OCI-LY3 (cell line): ENCODE measurements at regions not wholly inside any gene's neighbourhood (a gene's known extent, or its start where the extent isn't known, plus 50 kb on each side); places are given as distances from the start of the nearest gene placed in this dataset.
"Not testable (repeated sequence)": the region's sequence is repeated elsewhere in the genome, so short reads cannot be mapped to it uniquely, and the experiment has no call there.

Experiments used
- H2AFZ ChIP-seq: fragments of 200-600, 300-600 bp; shearing (Covaris generic); 2 replicates; pipeline ENCODE4 v1.6.0; 2014; ENCODE audit warnings: antibody characterized with exemption, low read depth, low read length
- H3K27ac ChIP-seq: fragments of 200-600, 300-600 bp; sonication (generic); 2 replicates; pipeline ENCODE4 v1.5.1; 2014; ENCODE audit warnings: mild to moderate bottlenecking, low read length, moderate library complexity, mixed read lengths
- H3K27me3 ChIP-seq: fragments of 200-600, 300-600 bp; sonication (generic); 2 replicates; pipeline ENCODE4 v1.6.1; 2014; ENCODE audit warnings: low read depth, low read length, mixed read lengths
- H3K36me3 ChIP-seq: fragments of 200-600, 300-600 bp; sonication (generic); replicated peaks from 2 replicates; pipeline ENCODE3; 2014; ENCODE audit warnings: low read depth, low read length, mixed read lengths
- H3K4me1 ChIP-seq: fragments of 300-600, 200-600 bp; sonication (generic); 2 replicates; pipeline ENCODE4 v1.6.1; 2014; ENCODE audit warnings: low read length, mixed read lengths
- H3K4me2 ChIP-seq: fragments of 200-600, 300-600 bp; sonication (generic); 2 replicates; pipeline ENCODE4 v1.6.1; 2014; ENCODE audit warnings: low read length, mixed read lengths
- H3K4me3 ChIP-seq: fragments of 300-600, 200-600 bp; sonication (generic); 2 replicates; pipeline ENCODE4 v1.5.1; 2014; ENCODE audit warnings: antibody characterized with exemption, mild to moderate bottlenecking, low read length, moderate library complexity
- H3K79me2 ChIP-seq: fragments of 300-600, 200-600 bp; shearing (Covaris generic); 2 replicates; pipeline ENCODE4 v1.6.1; 2014; ENCODE audit warnings: mild to moderate bottlenecking, low read length, mixed read lengths
- H3K9ac ChIP-seq: fragments of 300-600, 200-600 bp; shearing (Covaris generic); 2 replicates; pipeline ENCODE4 v1.6.0; 2014; ENCODE audit warnings: mild to moderate bottlenecking, low read length, moderate library complexity
- H3K9me3 ChIP-seq: fragments of 200-600, 300-600 bp; shearing (Covaris generic); 2 replicates; pipeline ENCODE4 v1.6.1; 2014; ENCODE audit warnings: low read length, mixed read lengths; ENCODE audit not compliant: insufficient read depth
- H4K20me1 ChIP-seq: fragments of 200-600, 300-600 bp; sonication (generic); 2 replicates; pipeline ENCODE4 v1.6.1; 2016; ENCODE audit warnings: low read length, mixed read lengths; ENCODE audit not compliant: insufficient read depth
- CTCF ChIP-seq: fragments of 200-600, 300-600 bp; sonication (generic); IDR thresholded peaks from 2 replicates; pipeline ENCODE4 v1.5.1; 2014; ENCODE audit warnings: antibody characterized with exemption, low read length, low read depth
- EZH2phosphoT487 ChIP-seq: fragments of 200-600 bp; shearing (Covaris generic); IDR thresholded peaks from 2 replicates; pipeline ENCODE4 v1.6.1; 2018; ENCODE audit warnings: antibody characterized with exemption, mixed run types, low read depth

GRCh38 chr6:115194981-115195638, 852.3 kb upstream of the HS3ST5 start:
- no peak overlapping the region for H3K4me3 ChIP-seq
- no peaks in the 10 kb centered on the region for H3K36me3 ChIP-seq
- no peaks in the 10 kb centered on the region for H3K79me2 ChIP-seq
- no peak overlapping the region for H3K9ac ChIP-seq
- no peaks in the 10 kb centered on the region for H3K27me3 ChIP-seq
- H3K4me1 ChIP-seq = no peaks in the 10 kb centered on the region
- H3K4me2 ChIP-seq = no peak overlapping the region
- H3K27ac ChIP-seq = no peak overlapping the region
- H2AFZ ChIP-seq = no peak overlapping the region
- TF ChIP-seq CTCF (no peak), EZH2phosphoT487 (no peak)
- H3K9me3 ChIP-seq = no peaks in the 10 kb centered on the region
- H4K20me1 ChIP-seq = no peaks in the 10 kb centered on the region

- Histone ChIP-seq H3K9ac (no peak overlapping the region), H3K27me3 (no peaks in the 10 kb centered on the region), H3K9me3 (no peaks in the 10 kb centered on the region), H3K27ac (no peak overlapping the region), H3K36me3 (no peaks in the 10 kb centered on the region), H3K4me3 (no peak overlapping the region), H4K20me1 (no peaks in the 10 kb centered on the region), H3K79me2 (no peaks in the 10 kb centered on the region), H2AFZ (no peak overlapping the region), H3K4me2 (no peak overlapping the region), H3K4me1 (no peaks in the 10 kb centered on the region)
- TF ChIP-seq EZH2phosphoT487 = no peak
- no peak for TF ChIP-seq CTCF
Observed at GRCh38 chr6:115191989-115192388, 849.2 kb upstream of the HS3ST5 start.

GRCh38 chr6:115190534-115190933, 847.7 kb upstream of the HS3ST5 start:
- no peak overlapping the region for H2AFZ ChIP-seq
- H3K36me3 ChIP-seq = no peaks in the 10 kb centered on the region
- H3K4me3 ChIP-seq = no peak overlapping the region
- no peaks in the 10 kb centered on the region for H4K20me1 ChIP-seq
- no peak overlapping the region for H3K9ac ChIP-seq
- no peaks in the 10 kb centered on the region for H3K27me3 ChIP-seq
- H3K4me1 ChIP-seq = no peaks in the 10 kb centered on the region
- H3K79me2 ChIP-seq = no peaks in the 10 kb centered on the region
- H3K27ac ChIP-seq = no peak overlapping the region
- TF ChIP-seq EZH2phosphoT487 (no peak), CTCF (no peak)
- no peaks in the 10 kb centered on the region for H3K9me3 ChIP-seq
- no peak overlapping the region for H3K4me2 ChIP-seq

DNA sequence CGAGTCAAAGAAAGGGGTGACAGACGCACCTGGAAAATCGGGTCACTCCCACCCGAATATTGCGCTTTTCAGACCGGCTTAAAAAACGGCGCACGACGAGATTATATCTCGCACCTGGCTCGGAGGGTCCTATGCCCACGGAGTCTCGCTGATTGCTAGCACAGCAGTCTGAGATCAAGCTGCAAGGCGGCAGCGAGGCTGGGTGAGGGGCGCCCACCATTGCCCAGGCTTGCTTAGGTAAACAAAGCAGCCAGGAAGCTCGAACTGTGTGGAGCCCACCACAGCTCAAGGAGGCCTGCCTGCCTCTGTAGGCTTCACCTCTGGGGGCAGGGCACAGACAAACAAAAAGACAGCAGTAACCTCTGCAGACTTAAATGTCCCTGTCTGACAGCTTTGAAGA, 832.6 kb upstream of the HS3ST5 start:
- not testable (repeated sequence) for H3K4me2 ChIP-seq, H3K27ac ChIP-seq, H3K4me3 ChIP-seq, H3K9ac ChIP-seq, H3K4me1 ChIP-seq, H3K27me3 ChIP-seq, H2AFZ ChIP-seq, H3K9me3 ChIP-seq, H3K36me3 ChIP-seq, H4K20me1 ChIP-seq, H3K79me2 ChIP-seq

DNA sequence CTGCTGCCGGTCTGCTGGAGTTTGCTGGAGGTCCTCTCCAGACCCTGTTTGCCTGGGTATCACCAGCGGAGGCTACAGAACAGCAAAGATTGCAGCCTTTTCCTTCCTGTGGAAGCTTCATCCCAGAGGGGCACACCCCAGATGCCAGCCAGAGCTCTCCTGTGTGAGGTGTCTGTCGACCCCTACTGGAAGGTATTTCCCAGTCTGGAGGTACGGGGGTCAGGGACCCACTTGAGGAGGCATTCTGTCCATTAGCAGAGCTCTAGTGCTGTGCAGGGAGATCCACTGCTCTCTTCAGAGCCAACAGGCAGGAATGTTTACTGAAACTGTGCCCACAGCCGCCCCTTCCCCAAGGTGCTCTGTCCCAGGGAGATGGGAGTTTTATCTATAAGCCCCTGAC, 823.1 kb upstream of the HS3ST5 start:
- not testable (repeated sequence) for H3K79me2 ChIP-seq, H4K20me1 ChIP-seq

More for the DNA sequence above, 823.1 kb upstream of the HS3ST5 start:
- not testable (repeated sequence) for H3K9me3 ChIP-seq, H3K4me1 ChIP-seq, H3K9ac ChIP-seq, H3K27me3 ChIP-seq, H3K4me2 ChIP-seq, H3K27ac ChIP-seq, H3K4me3 ChIP-seq, H3K36me3 ChIP-seq, H2AFZ ChIP-seq
- TF ChIP-seq CTCF = peak; percentile 8; the same call in 1 of the 2 replicates
